HTR-8/SVneo (cell line): ENCODE measurements at regions not wholly inside any gene's neighbourhood (a gene's known extent, or its start where the extent isn't known, plus 50 kb on each side); places are given as distances from the start of the nearest gene placed in this dataset.
"Not testable (repeated sequence)": the region's sequence is repeated elsewhere in the genome, so short reads cannot be mapped to it uniquely, and the experiment has no call there.

Source experiments
- DNase-seq: peaks from one replicate; pipeline ENCODE4 v3.0.0; 2011; ENCODE audit warnings: low spot score, mixed read lengths; ENCODE audit not compliant: insufficient read length
- FAIRE-seq: peaks from 2 replicates; lab custom pipeline; 2011; peaks lifted over from hg19 to GRCh38; lab: Jason Lieb, UNC

GRCh38 chr2:210950434-210951060 lies 394.1 kb downstream of the CPS1 start:
- DNase-seq, FAIRE-seq: not testable (repeated sequence)

GRCh38 chr2:210954386-210954907 lies 398.0 kb downstream of the CPS1 start:
- FAIRE-seq (no peak), DNase-seq (no peak)

DNA sequence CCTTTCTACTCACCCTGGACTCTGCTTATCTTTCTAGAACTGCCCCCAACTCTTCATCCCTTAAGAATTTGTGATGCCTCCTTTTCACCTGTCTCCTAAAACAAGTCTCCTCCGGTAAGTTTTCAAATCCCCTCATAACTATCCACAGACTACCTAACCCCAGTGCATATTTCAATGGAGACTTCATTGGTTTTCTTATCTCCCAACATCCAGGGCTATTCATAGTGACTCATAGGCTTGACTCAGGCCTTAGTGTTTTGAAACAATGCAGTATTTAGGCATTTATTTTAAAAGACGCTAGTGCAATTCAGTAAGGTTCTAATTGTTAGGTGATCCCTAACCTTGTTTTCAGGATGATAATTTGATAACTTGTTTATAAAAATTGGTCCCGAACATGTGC lies 399.2 kb downstream of the CPS1 start:
- DNase-seq (peak; percentile 1), FAIRE-seq (no peak)

DNA sequence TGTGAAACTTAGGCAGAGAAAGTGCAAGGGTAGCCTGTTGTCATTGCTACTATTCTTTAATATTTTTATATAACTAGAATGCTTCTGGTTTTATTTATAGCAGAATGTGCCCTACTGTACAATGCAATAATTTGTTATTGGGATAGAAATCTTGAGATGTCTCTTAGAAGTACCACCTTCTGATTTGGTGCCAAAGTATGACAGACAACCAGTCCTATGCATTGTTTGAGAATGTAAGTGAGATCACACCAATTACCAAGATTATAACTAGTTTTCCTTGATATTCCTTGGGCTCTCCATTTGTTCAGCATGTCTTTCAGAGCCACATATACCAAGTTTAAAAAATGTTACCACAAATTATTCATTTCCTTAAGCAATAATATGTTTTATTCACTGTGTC lies 399.7 kb downstream of the CPS1 start:
- no peak for FAIRE-seq
- DNase-seq: no peak

GRCh38 chr2:210961249-210961648 lies 404.9 kb downstream of the CPS1 start:
- DNase-seq: no peak
- FAIRE-seq: no peak

DNA sequence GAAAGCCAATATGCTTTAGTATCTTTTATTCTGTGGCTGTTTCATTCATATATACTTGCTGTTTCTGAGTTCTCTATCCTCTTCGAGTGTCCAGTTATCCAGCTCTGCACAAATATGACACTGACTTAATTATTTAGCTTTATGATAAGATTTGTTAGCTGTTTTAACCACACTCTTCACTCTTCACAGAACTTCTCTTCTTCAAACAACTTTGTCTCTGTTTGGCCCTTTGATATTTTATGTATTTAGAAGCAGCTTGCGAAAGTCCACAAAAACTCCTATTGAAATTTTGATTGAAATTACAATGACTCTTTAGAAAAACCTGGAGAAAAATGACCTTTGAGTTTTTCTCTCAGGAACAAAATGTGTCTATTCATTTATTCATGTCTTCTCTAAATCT lies 407.0 kb downstream of the CPS1 start:
- FAIRE-seq: no peak
- no peak for DNase-seq

- FAIRE-seq (no peak), DNase-seq (no peak)
Measured at GRCh38 chr2:210964141-210964764, 407.9 kb downstream of the CPS1 start.

- no peak for FAIRE-seq
- no peak for DNase-seq
Measured at GRCh38 chr2:210965472-210965871, 409.1 kb downstream of the CPS1 start.

GRCh38 chr2:210966330-210966729 lies 409.9 kb downstream of the CPS1 start:
- FAIRE-seq (no peak), DNase-seq (no peak)

GRCh38 chr2:210971431-210971830 lies 415.0 kb downstream of the CPS1 start:
- DNase-seq (no peak), FAIRE-seq (no peak)

DNA sequence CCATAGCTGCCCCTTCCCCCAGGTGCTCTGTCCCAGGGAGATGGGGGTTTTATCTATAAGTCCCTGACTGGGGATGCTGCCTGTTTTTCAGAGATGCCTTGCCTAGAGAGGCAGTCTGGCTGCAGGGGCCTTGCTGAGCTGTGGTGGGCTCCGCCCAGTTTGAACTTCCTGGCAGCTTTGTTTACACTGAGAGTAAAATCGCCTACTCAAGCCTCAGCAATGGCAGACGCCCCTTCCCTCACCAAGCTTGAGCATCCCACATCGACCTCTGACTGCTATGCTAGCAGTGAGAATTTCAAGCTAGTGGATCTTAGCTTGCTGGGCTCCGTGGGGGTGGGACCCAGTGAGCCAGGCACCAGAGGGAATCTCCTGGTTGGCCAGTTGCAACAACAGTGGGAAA lies 430.4 kb downstream of the CPS1 start:
- not testable (repeated sequence) for FAIRE-seq, DNase-seq

- no peak for FAIRE-seq
- no peak for DNase-seq
Measured at GRCh38 chr2:210991107-210991506, 434.7 kb downstream of the CPS1 start.

- FAIRE-seq: no peak
- DNase-seq: no peak
Measured at GRCh38 chr2:210994104-210994503, 437.7 kb downstream of the CPS1 start.

GRCh38 chr2:210997373-210997772 lies 441.0 kb downstream of the CPS1 start:
- no peak for DNase-seq
- no peak for FAIRE-seq

DNA sequence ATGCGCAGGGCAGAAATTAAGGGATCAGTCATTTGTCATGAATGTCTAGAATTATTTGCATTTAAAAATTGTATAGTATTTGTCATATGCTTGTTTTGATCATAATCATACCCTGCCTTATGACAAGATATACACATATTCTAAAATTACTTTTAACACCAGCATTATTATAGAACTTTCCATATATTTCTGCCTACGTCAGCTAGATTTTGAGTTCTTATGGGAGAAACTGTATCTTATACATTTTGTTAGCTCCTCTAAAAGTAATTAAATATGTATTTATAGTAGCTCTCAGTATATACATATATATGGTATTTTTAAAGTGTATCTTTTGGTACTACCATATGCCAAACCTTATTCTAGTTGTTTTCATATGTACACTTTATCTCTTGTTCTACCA lies 441.9 kb downstream of the CPS1 start:
- DNase-seq: no peak
- FAIRE-seq: no peak

DNA sequence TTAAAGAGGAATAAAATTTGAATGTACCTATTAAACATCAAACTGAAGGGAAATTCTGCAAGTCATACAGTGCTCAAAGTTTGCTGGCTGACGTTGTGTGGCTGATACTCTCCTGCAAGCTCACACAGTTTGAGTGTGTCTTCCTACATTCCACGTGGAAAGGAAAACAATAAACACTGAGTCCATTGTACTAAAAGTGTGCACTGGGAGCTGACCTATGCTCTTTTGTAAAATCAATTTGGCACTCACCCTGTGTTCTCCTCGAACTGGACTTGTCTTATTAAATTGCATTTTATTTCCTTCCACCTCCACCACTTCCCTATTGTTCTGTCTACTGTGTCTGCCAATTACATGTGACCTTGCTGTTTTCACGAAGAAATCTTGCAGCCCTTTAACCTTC lies 458.0 kb downstream of the CPS1 start:
- FAIRE-seq: no peak
- no peak for DNase-seq

DNA sequence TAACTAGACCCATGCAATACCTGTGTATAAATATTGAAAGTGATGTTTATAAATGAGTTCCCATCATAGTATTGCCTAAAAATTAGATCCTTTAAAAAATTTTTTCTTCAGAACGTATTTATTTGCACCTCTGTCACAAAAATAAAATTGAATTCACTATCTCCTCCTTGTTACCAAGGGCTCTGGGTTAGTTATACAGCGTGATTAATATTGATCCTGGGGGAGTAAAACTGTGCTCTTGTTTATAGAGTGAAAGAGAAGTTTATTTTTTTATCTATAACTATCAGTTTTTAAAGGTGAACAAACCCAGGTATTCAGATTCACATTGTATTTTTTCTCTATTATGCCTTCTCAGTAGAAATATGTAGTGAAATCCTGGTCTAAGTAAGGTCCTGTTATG lies 458.5 kb downstream of the CPS1 start:
- FAIRE-seq: no peak
- DNase-seq: no peak

GRCh38 chr2:211025089-211025488 lies 468.7 kb downstream of the CPS1 start:
- not testable (repeated sequence) for FAIRE-seq, DNase-seq

DNA sequence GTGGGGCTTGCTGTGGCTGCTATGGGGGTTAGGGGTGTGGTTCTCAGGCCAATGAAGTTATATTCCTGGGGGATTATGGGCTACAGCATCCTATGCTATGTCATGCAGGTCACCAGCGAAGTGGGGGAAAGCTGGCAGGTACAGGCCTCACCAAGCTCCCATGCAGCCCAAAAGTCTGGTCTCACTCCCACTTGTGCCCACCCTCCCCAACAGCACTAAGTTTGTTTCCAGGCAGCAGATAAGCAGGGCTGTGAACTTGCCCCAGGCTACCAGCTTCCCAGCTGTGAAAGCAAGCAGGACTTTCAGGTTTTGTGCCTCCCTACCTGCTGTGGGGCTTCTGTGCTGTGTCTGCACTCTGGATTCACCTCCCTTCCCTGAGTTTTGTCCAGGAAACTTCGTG lies 469.7 kb downstream of the CPS1 start:
- DNase-seq (no peak), FAIRE-seq (no peak)

- DNase-seq (no peak), FAIRE-seq (no peak)
Measured at GRCh38 chr2:211027976-211028375, 471.6 kb downstream of the CPS1 start.

GRCh38 chr2:211033765-211034164 lies 477.4 kb downstream of the CPS1 start:
- no peak for FAIRE-seq
- DNase-seq: peak; percentile 3
